ENCODE measurements at regions not wholly inside any gene's neighbourhood (a gene's known extent, or its start where the extent isn't known, plus 50 kb on each side); places are given as distances from the start of the nearest gene placed in this dataset.

DNA sequence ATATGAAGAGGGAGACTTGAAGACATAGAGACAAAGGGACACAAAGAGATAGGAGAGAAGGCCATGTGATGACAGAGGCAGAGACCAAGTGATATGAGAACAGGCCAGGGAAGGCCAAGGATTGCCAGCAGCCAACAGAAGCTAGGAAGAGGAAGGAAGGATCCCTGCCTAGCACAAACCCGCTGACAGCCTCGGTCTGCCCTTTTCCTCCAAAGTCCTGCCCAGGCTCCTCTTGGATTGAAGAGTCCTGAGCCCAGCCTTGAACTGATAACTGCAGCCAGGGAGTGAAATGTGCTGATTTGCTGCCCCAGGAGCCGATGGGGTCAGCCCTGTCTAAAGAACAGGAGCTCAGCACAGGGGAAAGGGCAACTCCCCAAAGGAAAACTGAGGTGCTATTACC, 76.6 kb downstream of the MCFD2 start:
- Histone ChIP-seq H3K9me3 (ENCODE audit: control insufficient read depth in 2 of 3, insufficient read depth in 1 of 3, low read length in 3 of 3) (no peaks in the 10 kb centered on the region), H3K36me3 (ENCODE audit: control insufficient read depth in 2 of 3, insufficient read depth in 3 of 3, low read length in 3 of 3) (no peaks in the 10 kb centered on the region), H3K4me3 (ENCODE audit: low read length in 3 of 3) (no peak overlapping the region), H3K9ac (ENCODE audit: low read length in 3 of 3) (no peak overlapping the region), H3K27ac (ENCODE audit: low read depth in 2 of 2, low read length in 2 of 2) (no peak overlapping the region), H3K4me1 (ENCODE audit: control insufficient read depth in 2 of 3, insufficient read depth in 2 of 3, low read depth in 1 of 3, low read length in 3 of 3) (no peaks in the 10 kb centered on the region), H3K27me3 (ENCODE audit: control insufficient read depth, insufficient read depth, low read length) (no peaks in the 10 kb centered on the region)
- TF ChIP-seq, protein P1, sequence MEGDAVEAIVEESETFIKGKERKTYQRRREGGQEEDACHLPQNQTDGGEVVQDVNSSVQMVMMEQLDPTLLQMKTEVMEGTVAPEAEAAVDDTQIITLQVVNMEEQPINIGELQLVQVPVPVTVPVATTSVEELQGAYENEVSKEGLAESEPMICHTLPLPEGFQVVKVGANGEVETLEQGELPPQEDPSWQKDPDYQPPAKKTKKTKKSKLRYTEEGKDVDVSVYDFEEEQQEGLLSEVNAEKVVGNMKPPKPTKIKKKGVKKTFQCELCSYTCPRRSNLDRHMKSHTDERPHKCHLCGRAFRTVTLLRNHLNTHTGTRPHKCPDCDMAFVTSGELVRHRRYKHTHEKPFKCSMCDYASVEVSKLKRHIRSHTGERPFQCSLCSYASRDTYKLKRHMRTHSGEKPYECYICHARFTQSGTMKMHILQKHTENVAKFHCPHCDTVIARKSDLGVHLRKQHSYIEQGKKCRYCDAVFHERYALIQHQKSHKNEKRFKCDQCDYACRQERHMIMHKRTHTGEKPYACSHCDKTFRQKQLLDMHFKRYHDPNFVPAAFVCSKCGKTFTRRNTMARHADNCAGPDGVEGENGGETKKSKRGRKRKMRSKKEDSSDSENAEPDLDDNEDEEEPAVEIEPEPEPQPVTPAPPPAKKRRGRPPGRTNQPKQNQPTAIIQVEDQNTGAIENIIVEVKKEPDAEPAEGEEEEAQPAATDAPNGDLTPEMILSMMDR (IDR thresholded peaks at IDR 0.05; ENCODE audit: borderline replicate concordance, extremely low read depth, insufficient read depth) = no peak
- DNase-seq (no peak), FAIRE-seq (no peak)
- intact Hi-C loops (cut with DNase I) = no loop called here

DNA sequence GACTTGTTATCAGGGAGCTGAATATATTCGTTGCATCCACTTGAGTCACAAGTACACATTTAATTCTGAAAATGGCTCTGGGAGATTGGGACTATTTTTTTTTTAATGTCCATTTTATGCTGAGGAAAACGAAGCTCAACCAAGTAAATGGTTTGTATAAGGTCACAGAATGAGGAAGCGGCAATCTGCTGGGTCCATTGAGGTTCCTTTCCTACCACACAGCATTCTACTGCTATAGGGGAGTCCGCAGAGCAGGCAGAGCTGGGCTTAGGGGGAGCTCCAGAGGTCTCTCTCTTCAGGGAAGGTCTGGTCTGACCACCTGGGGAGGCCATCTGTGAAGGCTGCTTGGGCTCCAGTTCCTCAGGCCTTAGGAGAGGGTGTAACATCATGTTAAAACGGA, 77.9 kb downstream of the MCFD2 start:
- TF ChIP-seq, protein P1 (IDR thresholded peaks at IDR 0.05; ENCODE audit: borderline replicate concordance, extremely low read depth, insufficient read depth) = no peak
- DNase-seq (no peak), FAIRE-seq (no peak)
- Histone ChIP-seq H3K9ac (ENCODE audit: low read length in 3 of 3) (no peak overlapping the region), H3K9me3 (ENCODE audit: control insufficient read depth in 2 of 3, insufficient read depth in 1 of 3, low read length in 3 of 3) (no peaks in the 10 kb centered on the region), H3K4me3 (ENCODE audit: low read length in 3 of 3) (no peak overlapping the region), H3K27me3 (ENCODE audit: control insufficient read depth, insufficient read depth, low read length) (no peaks in the 10 kb centered on the region), H3K27ac (ENCODE audit: low read depth in 2 of 2, low read length in 2 of 2) (no peak overlapping the region), H3K36me3 (ENCODE audit: control insufficient read depth in 2 of 3, insufficient read depth in 3 of 3, low read length in 3 of 3) (no peaks in the 10 kb centered on the region), H3K4me1 (ENCODE audit: control insufficient read depth in 2 of 3, insufficient read depth in 2 of 3, low read depth in 1 of 3, low read length in 3 of 3) (no peaks in the 10 kb centered on the region)
- intact Hi-C loops (cut with DNase I) = no loop called here

DNA sequence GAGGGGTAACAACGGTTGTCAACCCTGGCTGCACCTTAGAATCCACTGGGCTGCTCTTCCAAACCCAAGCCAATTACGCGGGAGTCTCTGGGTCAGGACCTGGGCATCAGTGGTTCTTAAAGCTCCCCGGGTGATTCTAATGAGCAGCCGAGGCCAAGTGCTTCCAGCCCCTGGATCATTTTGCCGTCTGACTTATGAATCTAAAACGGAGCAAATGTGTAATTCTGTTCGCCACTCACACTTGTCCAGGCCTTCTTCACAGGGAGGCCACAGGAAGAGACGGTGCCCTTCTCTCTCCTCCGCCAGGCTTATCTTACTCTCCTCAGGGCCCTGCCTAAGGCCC, 78.5 kb downstream of the MCFD2 start:
- DNase-seq (no peak), FAIRE-seq (no peak)
- H3K9ac ChIP-seq (ENCODE audit: low read length in 3 of 3) = no peak overlapping the region
- TF ChIP-seq, protein P1 (IDR thresholded peaks at IDR 0.05; ENCODE audit: borderline replicate concordance, extremely low read depth, insufficient read depth) = no peak
- no peak overlapping the region for H3K27ac ChIP-seq (ENCODE audit: low read depth in 2 of 2, low read length in 2 of 2)
- no peaks in the 10 kb centered on the region for H3K36me3 ChIP-seq (ENCODE audit: control insufficient read depth in 2 of 3, insufficient read depth in 3 of 3, low read length in 3 of 3)
- no peak overlapping the region for H3K4me3 ChIP-seq (ENCODE audit: low read length in 3 of 3)
- no peaks in the 10 kb centered on the region for H3K4me1 ChIP-seq (ENCODE audit: control insufficient read depth in 2 of 3, insufficient read depth in 2 of 3, low read depth in 1 of 3, low read length in 3 of 3)
- H3K27me3 ChIP-seq (ENCODE audit: control insufficient read depth, insufficient read depth, low read length) = no peaks in the 10 kb centered on the region
- intact Hi-C loops (cut with DNase I) = no loop called here
- H3K9me3 ChIP-seq (ENCODE audit: control insufficient read depth in 2 of 3, insufficient read depth in 1 of 3, low read length in 3 of 3) = no peaks in the 10 kb centered on the region

DNA sequence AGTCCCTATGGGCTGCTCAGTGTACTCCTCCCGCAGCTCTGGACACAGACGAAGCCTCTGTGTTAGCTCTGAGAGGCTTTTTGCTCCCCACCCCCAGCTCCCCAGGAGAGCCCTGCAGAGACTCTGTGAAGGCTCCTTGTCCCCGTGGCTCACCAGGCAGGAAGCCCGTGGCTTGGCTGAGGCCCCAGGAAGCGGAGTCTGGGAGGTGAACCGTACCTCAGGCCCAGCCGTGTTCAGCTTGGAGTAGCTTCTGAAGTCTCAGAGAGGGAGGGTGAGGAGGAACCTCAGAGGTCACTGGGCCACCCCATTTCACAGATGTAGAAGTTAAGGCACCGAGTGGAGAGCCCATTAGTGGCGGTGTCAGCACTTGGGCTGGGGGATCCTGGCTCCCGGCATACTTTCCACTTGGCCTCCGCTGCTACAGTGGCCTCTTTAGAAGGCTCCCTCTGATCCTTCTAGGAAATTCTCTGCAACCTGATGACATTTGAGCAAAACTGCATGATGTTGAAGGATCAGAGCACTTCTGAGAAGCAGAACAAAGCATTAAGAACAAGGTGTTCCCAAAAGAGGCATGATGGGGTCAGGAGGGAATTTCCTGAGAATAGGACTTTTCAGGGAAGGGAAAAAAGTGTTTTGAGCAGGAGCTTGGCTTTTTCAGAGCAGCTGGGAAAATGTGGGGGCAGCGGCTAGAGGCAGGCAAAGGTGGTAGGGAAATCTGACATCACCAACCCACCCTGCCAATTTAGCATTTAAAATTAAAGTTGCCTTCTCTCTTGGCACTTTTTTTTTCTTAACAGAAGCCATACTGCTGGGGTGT, 79.1 kb downstream of the MCFD2 start:
- Histone ChIP-seq H3K27ac (ENCODE audit: low read depth in 2 of 2, low read length in 2 of 2) (no peak overlapping the region), H3K36me3 (ENCODE audit: control insufficient read depth in 2 of 3, insufficient read depth in 3 of 3, low read length in 3 of 3) (no peaks in the 10 kb centered on the region), H3K9me3 (ENCODE audit: control insufficient read depth in 2 of 3, insufficient read depth in 1 of 3, low read length in 3 of 3) (no peaks in the 10 kb centered on the region), H3K4me1 (ENCODE audit: control insufficient read depth in 2 of 3, insufficient read depth in 2 of 3, low read depth in 1 of 3, low read length in 3 of 3) (no peaks in the 10 kb centered on the region), H3K9ac (ENCODE audit: low read length in 3 of 3) (no peak overlapping the region), H3K27me3 (ENCODE audit: control insufficient read depth, insufficient read depth, low read length) (no peaks in the 10 kb centered on the region), H3K4me3 (ENCODE audit: low read length in 3 of 3) (no peak overlapping the region)
- DNase-seq (no peak), FAIRE-seq (no peak)
- TF ChIP-seq, protein P1 (IDR thresholded peaks at IDR 0.05; ENCODE audit: borderline replicate concordance, extremely low read depth, insufficient read depth) = no peak
- intact Hi-C loops (cut with DNase I) = no loop called here

All from kidney (tissue), 13 donors.